ENCODE measurements at regions not wholly inside any gene's neighbourhood (a gene's known extent, or its start where the extent isn't known, plus 50 kb on each side); places are given as distances from the start of the nearest gene placed in this dataset.

GRCh38 chr7:46147871-46148270 lies 226.8 kb upstream of the IGFBP3 start:
- H3K27ac Mint-ChIP-seq (ENCODE audit: unreplicated experiment): no peak overlapping the region
- H3K4me3 Mint-ChIP-seq (ENCODE audit: unreplicated experiment): no peak overlapping the region
- H3K4me1 Mint-ChIP-seq (ENCODE audit: unreplicated experiment): peaks cover 74% of the 10 kb centered on the region
- H3K9me3 Mint-ChIP-seq (ENCODE audit: unreplicated experiment): peaks cover 13% of the 10 kb centered on the region
- peaks cover 9% of the 10 kb centered on the region for H3K36me3 Mint-ChIP-seq (ENCODE audit: unreplicated experiment)
- no peak for DNase-seq (ENCODE audit: extremely low spot score, unreplicated experiment)
- TF ChIP-seq, protein P1, sequence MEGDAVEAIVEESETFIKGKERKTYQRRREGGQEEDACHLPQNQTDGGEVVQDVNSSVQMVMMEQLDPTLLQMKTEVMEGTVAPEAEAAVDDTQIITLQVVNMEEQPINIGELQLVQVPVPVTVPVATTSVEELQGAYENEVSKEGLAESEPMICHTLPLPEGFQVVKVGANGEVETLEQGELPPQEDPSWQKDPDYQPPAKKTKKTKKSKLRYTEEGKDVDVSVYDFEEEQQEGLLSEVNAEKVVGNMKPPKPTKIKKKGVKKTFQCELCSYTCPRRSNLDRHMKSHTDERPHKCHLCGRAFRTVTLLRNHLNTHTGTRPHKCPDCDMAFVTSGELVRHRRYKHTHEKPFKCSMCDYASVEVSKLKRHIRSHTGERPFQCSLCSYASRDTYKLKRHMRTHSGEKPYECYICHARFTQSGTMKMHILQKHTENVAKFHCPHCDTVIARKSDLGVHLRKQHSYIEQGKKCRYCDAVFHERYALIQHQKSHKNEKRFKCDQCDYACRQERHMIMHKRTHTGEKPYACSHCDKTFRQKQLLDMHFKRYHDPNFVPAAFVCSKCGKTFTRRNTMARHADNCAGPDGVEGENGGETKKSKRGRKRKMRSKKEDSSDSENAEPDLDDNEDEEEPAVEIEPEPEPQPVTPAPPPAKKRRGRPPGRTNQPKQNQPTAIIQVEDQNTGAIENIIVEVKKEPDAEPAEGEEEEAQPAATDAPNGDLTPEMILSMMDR (IDR thresholded peaks at IDR 0.05): no peak
- H3K27me3 Mint-ChIP-seq (ENCODE audit: unreplicated experiment): no peaks in the 10 kb centered on the region

DNA sequence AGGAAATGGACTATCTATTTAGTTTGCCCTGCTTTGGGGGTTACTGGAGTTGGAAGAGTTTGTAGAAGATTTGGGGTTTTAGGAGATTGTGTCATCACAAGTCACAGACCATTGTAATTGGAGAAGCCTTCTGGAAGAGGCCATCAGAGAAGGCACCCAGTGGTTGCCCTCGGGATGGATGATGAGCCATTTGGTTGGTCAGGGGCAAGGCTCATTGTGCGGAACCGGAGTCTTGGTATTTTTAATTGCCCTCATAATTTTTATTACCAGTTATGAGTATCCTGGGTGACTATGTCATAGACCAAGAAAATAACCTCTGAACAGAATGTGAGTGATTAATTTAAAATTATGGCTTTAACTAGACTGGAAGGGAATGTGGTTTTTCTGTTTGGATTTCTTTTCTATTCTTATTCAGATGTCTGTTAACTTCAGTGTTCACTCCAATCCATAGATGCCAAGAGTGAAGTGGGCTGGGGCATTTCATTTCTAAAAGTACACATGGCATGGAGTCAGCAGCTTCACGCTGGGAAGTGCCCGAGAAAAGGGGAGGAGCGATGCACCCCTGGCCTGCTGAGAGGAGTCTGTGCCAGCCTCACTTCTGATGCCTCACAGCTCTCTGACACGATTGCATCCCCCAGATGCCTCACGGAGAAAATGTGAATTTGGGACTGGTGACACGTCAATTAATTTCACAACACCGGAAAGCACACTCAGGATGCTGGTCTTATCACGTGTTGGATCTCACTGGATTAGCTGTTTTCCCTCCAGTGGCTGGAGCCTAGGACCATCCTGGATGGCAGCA lies 225.6 kb upstream of the IGFBP3 start:
- H3K36me3 Mint-ChIP-seq (ENCODE audit: unreplicated experiment): peaks cover 9% of the 10 kb centered on the region
- TF ChIP-seq, protein P1 (IDR thresholded peaks at IDR 0.05): no peak
- H3K27ac Mint-ChIP-seq (ENCODE audit: unreplicated experiment): peak overlapping the region; percentile 87
- H3K4me1 Mint-ChIP-seq (ENCODE audit: unreplicated experiment): peaks cover 65% of the 10 kb centered on the region
- no peak overlapping the region for H3K4me3 Mint-ChIP-seq (ENCODE audit: unreplicated experiment)
- H3K27me3 Mint-ChIP-seq (ENCODE audit: unreplicated experiment): no peaks in the 10 kb centered on the region
- no peak for DNase-seq (ENCODE audit: extremely low spot score, unreplicated experiment)
- peaks cover 13% of the 10 kb centered on the region for H3K9me3 Mint-ChIP-seq (ENCODE audit: unreplicated experiment)

DNA sequence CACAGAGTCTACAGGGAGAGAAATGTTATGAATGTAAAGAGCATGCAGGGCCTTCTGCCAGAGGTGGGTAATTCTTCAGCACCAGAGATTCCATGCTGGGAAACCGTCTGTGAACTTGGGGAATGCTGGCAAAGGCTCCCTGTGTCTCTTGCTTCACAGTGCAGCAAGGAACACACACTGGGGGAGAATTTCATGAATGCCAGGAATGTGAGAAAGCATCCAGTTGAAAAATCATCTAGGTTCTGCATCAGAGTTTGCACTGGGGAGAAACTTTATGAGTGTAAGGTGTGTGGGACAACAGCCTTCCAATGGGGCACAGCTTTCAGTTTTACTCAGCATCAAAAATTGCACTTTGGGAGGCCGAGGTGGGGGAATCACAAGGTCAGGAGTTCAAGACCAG lies 224.3 kb upstream of the IGFBP3 start:
- peak overlapping the region; percentile 87 for H3K27ac Mint-ChIP-seq (ENCODE audit: unreplicated experiment)
- peaks cover 8% of the 10 kb centered on the region for H3K36me3 Mint-ChIP-seq (ENCODE audit: unreplicated experiment)
- TF ChIP-seq, protein P1 (IDR thresholded peaks at IDR 0.05): no peak
- no peak overlapping the region for H3K4me3 Mint-ChIP-seq (ENCODE audit: unreplicated experiment)
- no peak for DNase-seq (ENCODE audit: extremely low spot score, unreplicated experiment)
- H3K4me1 Mint-ChIP-seq (ENCODE audit: unreplicated experiment): peaks cover 53% of the 10 kb centered on the region
- no peaks in the 10 kb centered on the region for H3K27me3 Mint-ChIP-seq (ENCODE audit: unreplicated experiment)
- peaks cover 13% of the 10 kb centered on the region for H3K9me3 Mint-ChIP-seq (ENCODE audit: unreplicated experiment)

- TF ChIP-seq, protein P1 (IDR thresholded peaks at IDR 0.05): no peak
- H3K4me3 Mint-ChIP-seq (ENCODE audit: unreplicated experiment): no peak overlapping the region
- peaks cover 49% of the 10 kb centered on the region for H3K4me1 Mint-ChIP-seq (ENCODE audit: unreplicated experiment)
- H3K36me3 Mint-ChIP-seq (ENCODE audit: unreplicated experiment): peaks cover 7% of the 10 kb centered on the region
- no peak for DNase-seq (ENCODE audit: extremely low spot score, unreplicated experiment)
- peaks cover 13% of the 10 kb centered on the region for H3K9me3 Mint-ChIP-seq (ENCODE audit: unreplicated experiment)
- H3K27me3 Mint-ChIP-seq (ENCODE audit: unreplicated experiment): no peaks in the 10 kb centered on the region
- peak overlapping the region; percentile 87 for H3K27ac Mint-ChIP-seq (ENCODE audit: unreplicated experiment)
Measured at GRCh38 chr7:46143949-46144917, 223.2 kb upstream of the IGFBP3 start.

GRCh38 chr7:46143421-46143820 lies 222.3 kb upstream of the IGFBP3 start:
- Mint-ChIP-seq H3K27me3 (ENCODE audit: unreplicated experiment) (no peaks in the 10 kb centered on the region), H3K27ac (ENCODE audit: unreplicated experiment) (peak overlapping the region; percentile 87), H3K4me3 (ENCODE audit: unreplicated experiment) (no peak overlapping the region), H3K9me3 (ENCODE audit: unreplicated experiment) (peaks cover 13% of the 10 kb centered on the region), H3K4me1 (ENCODE audit: unreplicated experiment) (peaks cover 57% of the 10 kb centered on the region), H3K36me3 (ENCODE audit: unreplicated experiment) (peaks cover 7% of the 10 kb centered on the region)
- TF ChIP-seq, protein P1 (IDR thresholded peaks at IDR 0.05): no peak
- DNase-seq (ENCODE audit: extremely low spot score, unreplicated experiment): no peak
